Daoy (cell line): ENCODE measurements at regions not wholly inside any gene's neighbourhood (a gene's known extent, or its start where the extent isn't known, plus 50 kb on each side); places are given as distances from the start of the nearest gene placed in this dataset.
A peak's percentile ranks its signal among the peaks of the same experiment; 100 is the strongest.
"Not testable (repeated sequence)": the region's sequence is repeated elsewhere in the genome, so short reads cannot be mapped to it uniquely, and the experiment has no call there.

Source experiments
- DNase-seq: peaks from one replicate; pipeline ENCODE4 v3.0.0-alpha.2; 2015; ENCODE audit warnings: low read depth

GRCh38 chr2:128612628-128613027 is 294.0 kb upstream of the HS6ST1 start:
- DNase-seq: no peak

GRCh38 chr2:128613351-128613750 is 294.7 kb upstream of the HS6ST1 start:
- DNase-seq: no peak

GRCh38 chr2:128613876-128614275 is 295.2 kb upstream of the HS6ST1 start:
- DNase-seq: no peak

- not testable (repeated sequence) for DNase-seq
Measured at GRCh38 chr2:128614907-128615306, 296.2 kb upstream of the HS6ST1 start.

DNA sequence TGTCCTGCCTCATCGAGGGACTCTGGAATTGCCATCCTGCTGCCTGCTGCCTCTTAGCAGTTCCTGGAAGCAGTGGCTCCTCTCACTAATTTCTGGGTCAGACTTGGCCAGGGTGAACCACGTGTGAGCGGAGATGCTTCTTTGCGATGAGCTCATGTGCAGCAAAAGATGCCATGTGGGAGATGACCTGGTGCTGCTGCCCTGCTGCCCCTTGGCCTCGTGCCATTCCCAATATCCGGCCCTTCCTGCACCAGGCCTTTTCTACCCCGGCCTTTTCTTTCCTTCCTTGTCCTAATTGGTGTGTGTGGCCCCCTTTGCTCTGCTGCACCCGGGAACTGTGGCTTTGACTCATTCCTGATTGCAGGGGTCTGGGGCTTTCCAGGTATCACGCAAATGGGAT is 296.9 kb upstream of the HS6ST1 start:
- DNase-seq: no peak

DNA sequence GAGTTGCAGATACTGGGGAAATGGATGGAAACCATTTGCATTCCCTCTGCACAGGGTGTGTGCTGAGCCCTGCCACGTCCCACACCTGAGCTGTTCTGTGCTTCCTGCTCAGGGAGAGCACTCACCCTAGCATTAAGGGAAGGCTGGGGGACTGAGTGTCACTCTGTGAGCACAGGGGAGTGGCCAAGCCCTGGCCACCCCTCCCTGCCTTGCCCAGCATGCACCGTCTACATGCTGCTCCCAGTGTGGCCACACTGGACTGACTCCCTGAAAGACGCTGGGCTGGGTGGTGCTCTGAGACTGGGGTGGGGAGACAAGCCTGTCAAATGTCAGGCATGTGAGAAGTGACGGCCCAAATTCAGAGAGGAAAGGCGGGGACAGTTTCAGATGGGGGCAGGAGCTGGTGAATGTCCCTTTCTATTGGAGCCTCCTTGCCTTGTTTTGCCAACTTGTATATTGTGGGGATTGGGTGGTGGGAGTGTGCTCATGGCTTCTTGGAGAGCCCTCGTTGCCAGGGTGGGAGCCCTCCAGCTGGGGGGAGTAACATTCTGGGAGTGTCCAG is 298.4 kb upstream of the HS6ST1 start:
- DNase-seq: no peak

- DNase-seq: no peak
Measured at GRCh38 chr2:128617661-128618060, 299.0 kb upstream of the HS6ST1 start.

GRCh38 chr2:128618642-128619041 is 300.0 kb upstream of the HS6ST1 start:
- DNase-seq: no peak

DNA sequence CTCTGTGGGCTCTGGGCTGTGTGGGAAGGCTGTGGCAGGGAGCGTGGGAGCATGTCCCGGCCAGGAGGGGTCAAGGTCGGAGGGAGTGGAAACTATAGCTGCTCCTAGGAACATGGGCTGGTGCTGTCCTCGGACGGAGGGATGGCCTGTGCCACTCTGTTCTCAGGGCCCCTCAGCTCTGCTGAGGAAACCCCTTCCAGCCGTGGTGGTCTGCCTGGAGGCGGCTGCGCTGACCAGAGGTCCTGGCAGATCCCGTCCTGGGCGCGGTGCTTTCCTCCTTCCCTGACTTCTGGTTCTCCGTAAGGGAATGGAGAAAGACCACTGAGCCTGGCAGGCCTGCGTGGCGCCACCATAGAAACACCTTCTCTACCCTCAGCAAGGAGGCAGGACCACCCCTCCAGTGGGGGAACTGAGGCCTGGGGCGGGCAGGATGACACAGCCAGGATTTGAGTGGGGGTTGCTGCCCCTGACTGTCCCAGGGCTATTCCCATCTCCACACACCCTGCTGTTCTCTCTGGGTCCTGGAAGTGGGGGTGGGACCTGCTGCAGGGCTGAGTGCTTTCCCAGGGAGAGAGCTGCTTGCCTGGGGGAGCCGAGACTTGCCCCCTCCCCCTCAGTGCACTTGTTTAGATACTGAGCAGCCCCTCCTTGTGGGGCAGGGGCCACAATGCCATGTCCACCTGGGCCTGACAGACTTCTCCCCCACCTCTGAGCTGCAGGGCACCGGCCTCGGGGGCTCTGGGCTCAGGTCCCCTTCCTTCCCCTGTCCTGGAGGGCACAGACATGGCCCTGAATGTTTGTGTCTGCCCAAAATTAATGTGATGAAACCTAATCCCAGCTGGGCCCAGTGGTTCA is 301.0 kb upstream of the HS6ST1 start:
- no peak for DNase-seq

DNA sequence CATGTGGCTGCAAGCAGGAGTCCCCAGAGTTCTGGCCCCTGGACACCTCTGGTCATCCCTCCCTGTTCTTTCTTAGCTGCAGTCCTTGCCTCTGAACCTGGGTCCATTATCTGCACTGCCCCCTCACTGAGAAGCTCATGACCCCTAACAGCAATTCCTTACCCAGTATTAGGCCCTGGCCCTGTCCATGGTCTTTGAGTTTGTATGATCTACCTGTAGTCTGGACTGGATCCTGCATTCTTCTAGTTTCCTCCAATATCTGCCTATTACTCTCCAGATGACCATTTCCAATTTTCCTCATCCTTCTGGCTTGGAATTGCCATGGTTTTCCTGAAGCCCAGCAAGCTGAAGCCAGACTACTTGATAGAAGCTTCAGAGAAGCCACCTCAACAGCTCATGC is 302.4 kb upstream of the HS6ST1 start:
- no peak for DNase-seq

GRCh38 chr2:128622371-128622770 is 303.7 kb upstream of the HS6ST1 start:
- no peak for DNase-seq

- no peak for DNase-seq
Measured at GRCh38 chr2:128622955-128623620, 304.4 kb upstream of the HS6ST1 start.

DNA sequence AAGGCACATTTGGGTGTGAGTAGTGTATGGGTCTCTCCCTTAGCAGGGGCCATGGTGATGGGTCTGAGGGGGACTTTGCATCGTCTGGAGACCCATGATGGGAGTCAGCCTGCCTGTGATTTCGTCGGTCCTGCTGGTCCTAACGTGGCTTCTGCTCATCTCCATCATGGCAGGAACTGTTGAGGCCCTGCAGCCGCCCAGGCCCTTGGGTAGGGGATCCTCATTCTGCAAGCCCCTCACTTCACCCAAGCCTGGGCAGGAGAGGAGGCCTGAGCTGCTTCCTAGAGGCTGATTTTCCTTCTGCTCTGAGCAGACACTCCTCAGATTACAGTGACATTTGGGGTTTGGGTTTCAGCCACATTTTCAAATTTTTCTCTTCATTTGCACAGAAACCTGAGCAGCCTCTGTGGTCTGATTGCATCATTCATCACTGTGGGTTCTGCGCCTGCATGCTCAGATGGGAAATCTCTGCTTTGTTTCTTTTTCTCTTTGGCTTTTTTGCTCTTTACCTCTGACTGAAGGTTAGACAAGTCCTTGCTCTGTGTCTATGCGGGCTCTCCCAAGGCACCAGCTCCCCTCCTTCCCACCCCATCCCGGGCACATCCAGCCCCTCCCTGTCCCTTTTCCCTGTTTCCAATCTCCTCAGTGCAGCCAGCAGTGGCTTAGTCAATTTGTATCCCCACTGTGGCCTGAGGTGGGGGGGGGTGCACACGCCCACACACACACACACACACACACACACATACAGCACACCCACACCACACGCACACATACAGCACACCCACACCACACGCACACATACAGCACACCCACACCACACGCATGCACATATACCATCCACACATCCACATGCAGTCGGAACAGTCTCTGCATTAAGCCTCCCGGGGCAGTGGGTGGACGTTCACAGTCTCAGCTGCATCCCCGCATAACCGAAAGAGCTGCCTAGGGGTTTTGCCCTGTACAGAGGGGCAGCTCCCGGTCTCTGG is 305.4 kb upstream of the HS6ST1 start:
- DNase-seq: peak; percentile 71

DNA sequence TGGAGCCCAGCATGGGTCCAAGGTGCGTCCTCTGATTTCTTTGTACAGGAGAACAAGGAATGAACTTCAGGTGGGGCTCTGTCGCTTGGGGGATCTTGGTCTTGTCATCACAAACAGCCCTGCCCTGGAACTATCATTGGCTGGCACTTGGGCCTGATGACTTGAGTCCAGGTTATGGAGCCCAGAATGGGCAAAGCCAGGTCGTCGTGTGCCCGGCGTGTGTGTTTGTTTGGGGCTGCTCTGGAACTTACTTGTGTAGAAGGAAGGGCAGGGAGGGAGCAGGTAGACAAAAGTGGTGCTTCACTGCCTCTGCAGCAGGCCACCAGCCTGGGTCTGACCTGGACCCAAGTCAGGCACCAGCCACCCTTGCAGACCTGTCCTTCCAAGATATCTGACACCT is 306.3 kb upstream of the HS6ST1 start:
- DNase-seq: no peak

DNA sequence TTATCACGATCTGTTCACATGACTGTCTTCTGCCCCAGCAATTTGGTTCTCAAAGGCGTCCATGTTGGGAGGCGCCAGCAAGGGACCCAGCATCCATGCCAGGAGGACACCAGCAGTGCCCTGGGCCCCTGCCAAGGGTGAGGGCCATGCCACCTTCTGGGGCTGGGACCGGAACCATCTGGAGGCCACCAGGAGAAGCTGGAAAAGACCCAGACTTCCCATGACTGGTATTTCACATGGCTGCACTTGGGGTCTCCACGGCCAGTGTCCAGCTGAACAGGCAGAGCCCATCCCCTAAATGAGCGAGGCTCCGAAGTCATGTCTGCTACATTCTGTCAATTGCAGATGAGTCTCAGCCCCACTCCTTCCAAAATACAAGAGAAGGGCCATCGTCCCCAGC is 306.8 kb upstream of the HS6ST1 start:
- DNase-seq: no peak

GRCh38 chr2:128625963-128626759 is 307.5 kb upstream of the HS6ST1 start:
- DNase-seq: no peak

DNA sequence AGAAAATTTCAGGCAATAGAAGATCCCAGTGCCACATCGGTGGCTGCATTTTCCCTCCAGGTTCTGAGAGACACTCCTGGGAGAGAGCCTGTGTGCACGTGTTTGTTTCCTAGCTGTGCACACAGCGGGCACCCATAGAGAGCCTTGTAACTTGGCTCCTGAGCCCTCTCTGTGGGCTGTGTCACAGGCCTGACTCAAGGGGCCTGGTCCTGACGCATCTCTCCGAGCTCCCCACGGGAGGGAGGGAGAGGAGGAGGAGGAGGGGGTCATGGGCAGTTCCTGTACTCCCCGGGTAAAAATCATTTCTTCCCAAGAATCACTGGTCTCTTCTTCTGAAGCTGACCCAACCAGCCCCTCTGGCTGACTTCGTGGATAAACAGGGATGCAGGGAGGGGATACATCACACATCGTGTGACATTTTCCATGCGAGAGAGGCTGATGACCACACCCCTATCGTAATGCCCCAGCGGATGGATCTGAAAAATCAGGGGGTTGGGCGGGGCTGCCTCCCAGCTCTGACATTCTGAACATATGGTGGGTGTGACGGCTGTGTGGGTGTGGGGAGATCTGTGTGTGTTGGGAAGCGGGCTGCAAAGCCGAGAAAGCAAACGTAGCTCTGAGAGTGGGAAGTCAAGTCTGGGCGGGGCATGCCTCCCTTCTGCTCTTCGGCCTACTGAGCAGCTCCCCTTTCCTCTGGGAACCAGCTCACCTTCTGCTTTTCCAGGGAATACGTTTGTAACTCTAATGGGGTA is 308.3 kb upstream of the HS6ST1 start:
- DNase-seq: no peak

DNA sequence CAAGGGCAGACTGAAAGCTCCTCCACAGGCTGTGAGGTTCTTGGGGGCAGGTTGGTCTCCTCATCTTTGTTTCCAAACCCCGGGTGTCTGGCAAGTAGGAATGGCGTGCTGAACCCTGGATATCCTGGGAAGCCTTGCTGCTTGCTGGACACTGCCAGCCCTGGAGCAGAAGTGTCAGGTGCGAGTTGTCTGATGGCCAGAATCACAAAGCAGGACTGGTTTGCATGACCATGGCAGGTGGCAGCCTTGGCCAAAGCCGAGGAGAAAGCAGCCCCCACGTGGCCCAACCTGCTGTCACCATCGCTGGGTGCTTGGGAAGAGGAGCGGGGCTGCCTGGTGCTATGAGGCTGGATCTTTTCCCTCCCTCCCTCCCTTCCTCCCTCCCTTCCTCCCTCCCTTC is 309.5 kb upstream of the HS6ST1 start:
- DNase-seq: no peak

- no peak for DNase-seq
Measured at GRCh38 chr2:128628996-128629395, 310.3 kb upstream of the HS6ST1 start.

DNA sequence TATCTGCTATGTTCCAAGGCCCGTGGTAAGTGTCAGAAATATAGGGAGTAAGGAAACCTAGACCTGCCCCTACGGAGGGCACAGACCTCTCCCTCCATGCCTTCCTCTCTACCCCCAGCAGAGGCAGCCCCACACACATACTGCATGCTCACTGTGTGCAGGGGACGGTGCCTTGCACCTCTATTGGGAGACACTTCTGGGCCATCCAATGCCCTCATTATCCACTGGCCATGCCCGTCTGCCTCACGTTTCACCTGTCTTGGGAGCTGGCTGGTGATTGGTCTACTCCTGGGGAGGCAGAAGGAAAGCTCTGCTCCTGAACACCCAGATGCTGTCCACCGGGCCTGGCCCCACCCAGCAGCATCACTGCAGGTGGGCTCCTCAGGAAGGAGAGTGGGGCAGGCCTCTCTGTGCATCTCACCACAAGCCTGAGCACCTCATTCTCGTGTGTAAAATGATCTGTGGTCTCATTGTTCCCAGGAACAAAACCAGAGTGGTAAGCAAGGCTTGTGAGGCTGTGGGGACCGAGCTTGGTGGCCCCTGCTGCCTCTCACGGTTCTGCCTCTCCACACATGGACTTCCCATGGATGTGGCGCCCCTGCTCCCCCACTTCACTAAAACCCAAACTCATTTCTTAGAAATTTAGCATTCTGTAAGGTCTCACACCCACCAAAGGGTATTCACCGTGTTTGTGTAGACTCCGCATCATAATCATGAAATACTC is 312.5 kb upstream of the HS6ST1 start:
- no peak for DNase-seq
